Gastroesophageal sphincter (tissue), 4 donors: ENCODE measurements at regions not wholly inside any gene's neighbourhood (a gene's known extent, or its start where the extent isn't known, plus 50 kb on each side); places are given as distances from the start of the nearest gene placed in this dataset.

Experiments
- ATAC-seq: fragments of 150-250 bp; one replicate; pipeline ENCODE4 v1.9.1; 2016; ENCODE audit warnings: mild to moderate bottlenecking, moderate library complexity
- H3K27ac ChIP-seq, 4 donors: fragments of 200-600 bp; sonication (generic) in 3 of 4; 1 replicate in 3 of 4; 2 replicates in 1 of 4; pipeline ENCODE4 v1.5.1; 2016 to 2019
- H3K27me3 ChIP-seq: fragments of 200-600 bp; sonication (generic); one replicate; pipeline ENCODE4 v1.5.1; 2019
- H3K36me3 ChIP-seq, 2 donors: fragments of 200-600 bp; sonication (generic); one replicate each; pipeline ENCODE4 v1.5.1; 2019; ENCODE audit warnings: control low read depth in 1 of 2
- H3K4me1 ChIP-seq, 3 donors: fragments of 200-600 bp; sonication (generic); 1 replicate in 2 of 3; 2 replicates in 1 of 3; pipeline ENCODE4 v1.5.1; 2016 to 2019; ENCODE audit warnings: control low read depth in 2 of 3
- H3K4me3 ChIP-seq, 2 donors: fragments of 200-600 bp; sonication (generic); one replicate each; pipeline ENCODE4 v1.5.1; 2019; ENCODE audit warnings: mild to moderate bottlenecking in 1 of 2, moderate library complexity in 1 of 2
- H3K9me3 ChIP-seq, 3 donors: fragments of 200-600 bp; sonication (generic); one replicate each; pipeline ENCODE4 v1.5.1; 2017 to 2019; ENCODE audit warnings: control low read depth in 2 of 3
- CTCF ChIP-seq, 4 experiments: fragments of 200-600 bp in 2 of 4; fragments of 450-650 bp in 2 of 4; sonication (generic) in 1 of 4; IDR thresholded peaks; one replicate each; pipeline ENCODE4 v1.5.1; 2017 to 2019; ENCODE audit warnings: antibody characterized with exemption in 4 of 4, mild to moderate bottlenecking in 2 of 4, moderate library complexity in 2 of 4
- EP300 ChIP-seq: sonication (generic); formaldehyde crosslinking; IDR thresholded peaks from one replicate; pipeline ENCODE4 v1.6.1; 2017; ENCODE audit warnings: antibody characterized with exemption, mild to moderate bottlenecking
- POLR2A ChIP-seq, 2 donors: fragments of 450-650 bp; IDR thresholded peaks; one replicate each; pipeline ENCODE4 v1.6.1; 2017; ENCODE audit warnings: antibody characterized with exemption in 2 of 2, mild to moderate bottlenecking in 2 of 2, moderate library complexity in 1 of 2
- POLR2AphosphoS5 ChIP-seq: sonication (generic); formaldehyde crosslinking; IDR thresholded peaks from one replicate; pipeline ENCODE4 v1.6.1; 2017; ENCODE audit warnings: antibody characterized with exemption
- WGBS, 2 donors: methylation state at CpG; one replicate each; pipeline ENCODE4 v1.1.5; 2018; ENCODE audit warnings: low coverage in 1 of 2; 5-methylcytosine and 5-hydroxymethylcytosine counted together

DNA sequence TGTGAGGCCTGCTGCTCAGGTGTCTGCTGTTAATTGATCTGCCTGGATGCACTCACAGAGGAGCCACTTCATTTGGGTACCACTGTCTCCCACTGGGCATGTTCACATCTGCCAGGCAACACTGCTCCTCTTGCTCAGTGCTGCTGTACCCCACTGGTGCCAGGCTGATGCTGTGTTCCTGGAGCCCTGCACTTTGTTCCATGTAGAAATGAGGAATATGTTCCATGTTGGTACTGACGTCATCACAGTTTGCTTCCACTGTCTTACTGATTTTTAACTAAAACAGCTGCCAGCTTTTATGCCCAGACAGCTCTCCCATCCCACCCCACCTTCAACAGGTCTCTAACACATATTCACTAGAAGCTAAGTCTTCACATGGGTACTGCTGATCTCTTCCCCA is 355.7 kb downstream of the LRRC70 start:
- WGBS, 2 donors = 78 to 91% methylated on average over 1 of the region's 1 CpG
- Histone ChIP-seq H3K9me3 (no peaks in the 10 kb centered on the region), H3K4me1 (no peaks in the 10 kb centered on the region), H3K27ac (no peak overlapping the region), H3K27me3 (no peaks in the 10 kb centered on the region), H3K4me3 (no peak overlapping the region), H3K36me3 (no peaks in the 10 kb centered on the region)
- TF ChIP-seq CTCF (IDR thresholded peaks at IDR 0.05) = no peak
- no peak for TF ChIP-seq POLR2AphosphoS5
- TF ChIP-seq POLR2A (IDR thresholded peaks at IDR 0.05) = no peak
- no peak for TF ChIP-seq EP300
- ATAC-seq = no peak

DNA sequence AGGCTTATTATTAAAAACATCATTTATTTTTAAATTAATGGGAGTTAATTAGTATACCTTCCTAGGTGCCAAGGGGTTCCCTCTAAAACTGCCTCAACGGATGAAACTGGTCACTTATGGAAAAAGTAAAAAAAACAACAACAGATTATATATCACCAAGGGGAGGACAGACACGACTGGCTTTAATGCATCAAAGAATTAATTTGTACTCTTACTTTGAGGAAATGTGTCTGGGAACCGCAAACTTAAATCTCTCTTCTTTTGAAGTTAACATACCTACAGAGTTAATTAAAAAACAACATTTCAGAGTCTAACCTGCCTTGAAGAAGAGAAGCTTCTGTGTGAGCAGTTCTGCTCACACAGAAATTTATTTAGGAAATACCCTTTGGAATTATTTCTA is 354.6 kb downstream of the LRRC70 start:
- Histone ChIP-seq H3K36me3 (no peaks in the 10 kb centered on the region), H3K4me1 (no peaks in the 10 kb centered on the region), H3K27ac (no peak overlapping the region), H3K9me3 (no peaks in the 10 kb centered on the region), H3K4me3 (no peak overlapping the region), H3K27me3 (no peaks in the 10 kb centered on the region)
- no peak for TF ChIP-seq POLR2AphosphoS5
- no peak for TF ChIP-seq POLR2A (IDR thresholded peaks at IDR 0.05)
- no peak for TF ChIP-seq CTCF (IDR thresholded peaks at IDR 0.05)
- no peak for TF ChIP-seq EP300
- WGBS, 2 donors = 35 to 43% methylated on average over 3 of the region's 3 CpGs
- no peak for ATAC-seq

- H3K4me1 ChIP-seq = no peaks in the 10 kb centered on the region
- TF ChIP-seq POLR2AphosphoS5 (no peak), EP300 (no peak), CTCF (IDR thresholded peaks at IDR 0.05) (no peak), POLR2A (IDR thresholded peaks at IDR 0.05) (no peak)
- no peaks in the 10 kb centered on the region for H3K27me3 ChIP-seq
- no peak overlapping the region for H3K27ac ChIP-seq
- 82 to 90% methylated on average over 1 to 3 of the region's 3 CpGs for WGBS, 2 donors
- no peak overlapping the region for H3K4me3 ChIP-seq
- ATAC-seq = no peak
- no peaks in the 10 kb centered on the region for H3K36me3 ChIP-seq
- no peaks in the 10 kb centered on the region for H3K9me3 ChIP-seq
Measured at GRCh38 chr5:62931153-62931950, 352.7 kb downstream of the LRRC70 start.

GRCh38 chr5:62922191-62922590 is 343.6 kb downstream of the LRRC70 start:
- H3K36me3 ChIP-seq = no peaks in the 10 kb centered on the region
- H3K9me3 ChIP-seq = peaks cover 0 to 6% (median 0%) of the 10 kb centered on the region in 3 donors
- no peak overlapping the region for H3K27ac ChIP-seq
- H3K4me3 ChIP-seq = no peak overlapping the region
- H3K27me3 ChIP-seq = no peaks in the 10 kb centered on the region
- ATAC-seq = no peak
- no peaks in the 10 kb centered on the region for H3K4me1 ChIP-seq
- WGBS, 2 donors = 51 to 64% methylated on average over 3 of the region's 3 CpGs
- TF ChIP-seq POLR2A (IDR thresholded peaks at IDR 0.05) (no peak), EP300 (no peak), POLR2AphosphoS5 (no peak), CTCF (IDR thresholded peaks at IDR 0.05) (no peak)

DNA sequence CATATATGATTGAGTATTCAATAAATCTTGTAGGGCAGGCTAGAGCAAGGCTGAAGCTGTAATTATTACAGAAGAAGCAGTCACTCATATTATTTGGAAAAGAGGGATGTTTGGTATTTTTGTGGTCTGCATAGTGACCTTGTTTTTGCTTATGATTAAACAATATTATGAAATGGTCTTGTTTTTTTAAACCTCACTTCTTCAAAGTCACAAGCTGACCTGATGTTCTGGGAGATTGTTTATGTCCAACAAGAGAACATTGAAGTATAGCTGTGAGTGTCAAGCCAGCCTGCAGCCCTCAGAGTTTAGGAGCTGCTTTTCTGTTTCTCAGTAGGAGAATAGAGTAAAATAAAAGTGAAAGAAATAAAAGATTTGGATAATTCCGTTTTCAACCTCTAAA is 342.2 kb downstream of the LRRC70 start:
- no peaks in the 10 kb centered on the region for H3K27me3 ChIP-seq
- no peak overlapping the region for H3K4me3 ChIP-seq
- WGBS, 2 donors = 60 to 75% methylated on average over 1 of the region's 1 CpG
- no peaks in the 10 kb centered on the region for H3K4me1 ChIP-seq
- no peak for TF ChIP-seq EP300
- no peak for TF ChIP-seq POLR2A (IDR thresholded peaks at IDR 0.05)
- no peak for TF ChIP-seq POLR2AphosphoS5
- TF ChIP-seq CTCF (IDR thresholded peaks at IDR 0.05) = no peak
- no peak for ATAC-seq
- H3K36me3 ChIP-seq = no peaks in the 10 kb centered on the region
- H3K9me3 ChIP-seq = peaks cover 0 to 6% (median 0%) of the 10 kb centered on the region in 3 donors
- H3K27ac ChIP-seq = no peak overlapping the region
